ENCODE measurements at regions not wholly inside any gene's neighbourhood (a gene's known extent, or its start where the extent isn't known, plus 50 kb on each side); places are given as distances from the start of the nearest gene placed in this dataset.

DNA sequence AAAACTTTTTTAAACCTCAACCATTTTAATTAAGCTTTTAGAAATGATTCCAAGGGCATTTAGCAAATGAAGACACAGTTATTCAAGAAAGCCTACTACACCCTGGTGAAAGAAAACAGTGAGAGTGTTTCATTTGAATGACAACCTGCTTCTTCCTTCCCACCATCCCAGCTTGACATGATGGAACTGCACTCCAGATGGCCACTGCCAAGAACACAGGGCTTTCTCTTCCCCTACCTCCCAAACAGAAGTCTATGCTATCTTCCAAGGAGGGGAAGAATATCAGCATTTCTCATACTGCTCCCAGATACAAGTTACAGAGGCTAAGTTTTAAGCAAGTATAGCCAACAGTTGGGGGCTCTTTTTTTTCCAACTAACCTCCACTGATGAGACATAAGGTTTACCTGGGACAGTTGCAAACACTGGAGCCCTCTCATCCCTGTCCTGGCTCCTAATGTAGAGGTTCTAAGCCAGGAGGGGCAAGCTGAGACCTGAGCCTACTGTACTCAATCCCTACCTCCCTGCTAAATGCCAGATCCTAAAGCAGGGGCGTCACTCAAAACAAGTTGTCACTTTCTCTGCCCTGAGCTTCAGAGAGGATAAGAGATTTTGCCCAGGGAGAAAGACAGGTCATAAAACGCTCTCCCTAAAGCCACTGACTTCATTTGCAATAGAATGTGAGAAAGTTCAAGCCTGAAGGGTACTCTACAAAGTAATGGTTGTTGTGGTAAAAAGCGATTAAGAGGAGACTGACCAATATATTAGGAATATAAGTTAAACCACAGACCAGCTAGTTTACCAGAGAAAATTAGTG lies 88.5 kb upstream of the SLC27A6 start:
- ATAC-seq: no peak
- TF ChIP-seq, protein P1, sequence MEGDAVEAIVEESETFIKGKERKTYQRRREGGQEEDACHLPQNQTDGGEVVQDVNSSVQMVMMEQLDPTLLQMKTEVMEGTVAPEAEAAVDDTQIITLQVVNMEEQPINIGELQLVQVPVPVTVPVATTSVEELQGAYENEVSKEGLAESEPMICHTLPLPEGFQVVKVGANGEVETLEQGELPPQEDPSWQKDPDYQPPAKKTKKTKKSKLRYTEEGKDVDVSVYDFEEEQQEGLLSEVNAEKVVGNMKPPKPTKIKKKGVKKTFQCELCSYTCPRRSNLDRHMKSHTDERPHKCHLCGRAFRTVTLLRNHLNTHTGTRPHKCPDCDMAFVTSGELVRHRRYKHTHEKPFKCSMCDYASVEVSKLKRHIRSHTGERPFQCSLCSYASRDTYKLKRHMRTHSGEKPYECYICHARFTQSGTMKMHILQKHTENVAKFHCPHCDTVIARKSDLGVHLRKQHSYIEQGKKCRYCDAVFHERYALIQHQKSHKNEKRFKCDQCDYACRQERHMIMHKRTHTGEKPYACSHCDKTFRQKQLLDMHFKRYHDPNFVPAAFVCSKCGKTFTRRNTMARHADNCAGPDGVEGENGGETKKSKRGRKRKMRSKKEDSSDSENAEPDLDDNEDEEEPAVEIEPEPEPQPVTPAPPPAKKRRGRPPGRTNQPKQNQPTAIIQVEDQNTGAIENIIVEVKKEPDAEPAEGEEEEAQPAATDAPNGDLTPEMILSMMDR (IDR thresholded peaks at IDR 0.05): no peak
- H3K4me3 ChIP-seq: no peak overlapping the region
- H3K27me3 ChIP-seq (ENCODE audit: insufficient read depth in 3 of 3, low read length in 2 of 3): peaks cover 0 to 2% (median 0%) of the 10 kb centered on the region in 3 donors
- intact Hi-C loops (cut with DNase I): no loop called here
- no peak overlapping the region for H3K27ac ChIP-seq
- DNase-seq: no peak
- no peaks in the 10 kb centered on the region for H3K4me1 ChIP-seq
- H3K9me3 ChIP-seq: no peaks in the 10 kb centered on the region
- 40 to 43% (median 42%) methylated on average over 3 of the region's 3 CpGs for WGBS, 3 donors
- H3K36me3 ChIP-seq (ENCODE audit: insufficient read depth in 1 of 2, low read depth in 1 of 2): no peaks in the 10 kb centered on the region

DNA sequence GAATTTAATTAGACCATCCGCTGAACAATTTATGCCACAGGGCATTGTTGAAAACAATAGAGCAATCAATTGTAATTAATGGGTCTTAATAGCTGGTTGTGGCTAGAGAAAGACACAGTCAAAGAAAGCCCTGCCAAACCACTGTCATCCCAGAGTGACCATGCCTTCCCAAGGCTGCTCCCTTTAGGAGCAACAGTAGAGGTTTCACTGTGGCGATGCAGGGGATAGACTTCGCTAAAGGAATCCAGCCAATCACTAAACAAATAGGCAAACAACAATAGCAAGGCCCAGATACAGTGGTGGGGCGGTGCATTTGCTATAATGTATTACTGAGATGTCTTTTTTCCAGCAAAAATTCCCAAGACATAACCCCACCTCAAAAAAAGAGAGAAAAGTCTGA lies 87.8 kb upstream of the SLC27A6 start:
- WGBS, 3 donors: 78 to 88% (median 88%) methylated on average over 4 of the region's 4 CpGs
- Histone ChIP-seq H3K27ac (no peak overlapping the region), H3K27me3 (ENCODE audit: insufficient read depth in 3 of 3, low read length in 2 of 3) (peaks cover 0 to 2% (median 0%) of the 10 kb centered on the region in 3 donors), H3K4me3 (no peak overlapping the region), H3K36me3 (ENCODE audit: insufficient read depth in 1 of 2, low read depth in 1 of 2) (no peaks in the 10 kb centered on the region), H3K4me1 (no peaks in the 10 kb centered on the region), H3K9me3 (no peaks in the 10 kb centered on the region)
- TF ChIP-seq, protein P1 (IDR thresholded peaks at IDR 0.05): no peak
- DNase-seq (no peak), ATAC-seq (no peak)
- intact Hi-C loops (cut with DNase I): no loop called here

DNA sequence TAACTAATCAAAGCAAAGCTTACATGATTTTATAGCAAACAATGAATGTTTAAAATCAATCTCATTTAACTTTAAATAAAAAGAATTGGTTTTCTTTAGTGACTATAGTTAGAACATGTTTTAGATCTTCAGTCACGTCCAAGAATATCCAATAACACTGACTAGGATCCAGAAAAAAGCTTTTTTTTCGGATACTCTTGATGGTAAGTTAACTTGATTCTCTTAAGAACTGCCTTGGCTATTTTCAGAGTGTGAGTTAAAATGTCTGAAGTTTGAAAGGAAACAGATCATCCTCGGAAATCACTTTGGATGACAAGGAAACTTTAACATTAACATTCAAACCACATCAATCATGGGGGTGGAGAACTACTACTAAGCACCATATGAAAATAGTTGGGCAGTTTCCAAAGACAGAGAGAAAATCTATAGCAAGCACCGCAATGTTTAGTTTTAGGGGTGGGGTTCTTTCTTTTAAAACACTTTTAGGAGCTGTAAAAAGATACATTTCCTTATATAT lies 83.7 kb upstream of the SLC27A6 start:
- ATAC-seq (no peak), DNase-seq (no peak)
- Histone ChIP-seq H3K36me3 (ENCODE audit: insufficient read depth in 1 of 2, low read depth in 1 of 2) (no peaks in the 10 kb centered on the region), H3K4me1 (no peaks in the 10 kb centered on the region), H3K9me3 (no peaks in the 10 kb centered on the region), H3K27ac (no peak overlapping the region), H3K4me3 (no peak overlapping the region), H3K27me3 (ENCODE audit: insufficient read depth in 3 of 3, low read length in 2 of 3) (peaks cover 0 to 2% (median 0%) of the 10 kb centered on the region in 3 donors)
- TF ChIP-seq, protein P1 (IDR thresholded peaks at IDR 0.05): no peak
- intact Hi-C loops (cut with DNase I): no loop called here
- WGBS, 3 donors: 49 to 57% (median 51%) methylated on average over 4 of the region's 4 CpGs

DNA sequence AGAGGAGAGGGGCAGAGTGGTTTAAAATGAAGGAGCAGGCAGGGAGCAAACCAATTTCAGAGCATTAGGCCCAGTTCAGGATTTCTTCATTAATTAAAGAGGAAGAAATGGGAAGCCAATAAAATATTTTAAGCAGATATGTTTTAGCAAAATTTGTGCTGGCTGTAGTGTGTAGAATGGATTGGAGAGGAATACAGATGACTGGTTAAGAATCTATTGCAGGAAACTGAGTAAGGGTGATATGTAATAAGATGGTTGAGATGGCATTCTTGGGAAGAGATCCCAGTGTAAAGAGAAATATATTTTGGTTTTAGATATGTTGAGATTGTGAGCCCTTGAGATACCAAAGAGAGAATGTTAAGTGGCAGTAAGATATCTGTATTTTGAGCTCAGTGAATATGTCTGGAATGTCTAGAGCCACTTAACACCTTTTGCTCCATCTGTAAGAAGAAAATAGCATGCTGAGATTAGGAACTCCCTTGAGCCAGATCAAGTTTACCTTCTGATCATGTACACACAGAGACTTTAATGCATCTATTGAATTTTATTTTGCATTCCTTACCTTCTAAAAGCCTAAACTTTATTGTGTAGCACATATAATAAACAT lies 79.5 kb upstream of the SLC27A6 start:
- ATAC-seq (no peak), DNase-seq (no peak)
- no peaks in the 10 kb centered on the region for H3K36me3 ChIP-seq (ENCODE audit: insufficient read depth in 1 of 2, low read depth in 1 of 2)
- H3K4me1 ChIP-seq: no peaks in the 10 kb centered on the region
- peaks cover 0 to under 1% (median 0%) of the 10 kb centered on the region in 3 donors for H3K27me3 ChIP-seq (ENCODE audit: insufficient read depth in 3 of 3, low read length in 2 of 3)
- no peak overlapping the region for H3K27ac ChIP-seq
- H3K4me3 ChIP-seq: no peak overlapping the region
- H3K9me3 ChIP-seq: no peaks in the 10 kb centered on the region
- intact Hi-C loops (cut with DNase I): no loop called here
- TF ChIP-seq, protein P1 (IDR thresholded peaks at IDR 0.05): no peak
